ENCODE measurements at regions not wholly inside any gene's neighbourhood (a gene's known extent, or its start where the extent isn't known, plus 50 kb on each side); places are given as distances from the start of the nearest gene placed in this dataset.

DNA sequence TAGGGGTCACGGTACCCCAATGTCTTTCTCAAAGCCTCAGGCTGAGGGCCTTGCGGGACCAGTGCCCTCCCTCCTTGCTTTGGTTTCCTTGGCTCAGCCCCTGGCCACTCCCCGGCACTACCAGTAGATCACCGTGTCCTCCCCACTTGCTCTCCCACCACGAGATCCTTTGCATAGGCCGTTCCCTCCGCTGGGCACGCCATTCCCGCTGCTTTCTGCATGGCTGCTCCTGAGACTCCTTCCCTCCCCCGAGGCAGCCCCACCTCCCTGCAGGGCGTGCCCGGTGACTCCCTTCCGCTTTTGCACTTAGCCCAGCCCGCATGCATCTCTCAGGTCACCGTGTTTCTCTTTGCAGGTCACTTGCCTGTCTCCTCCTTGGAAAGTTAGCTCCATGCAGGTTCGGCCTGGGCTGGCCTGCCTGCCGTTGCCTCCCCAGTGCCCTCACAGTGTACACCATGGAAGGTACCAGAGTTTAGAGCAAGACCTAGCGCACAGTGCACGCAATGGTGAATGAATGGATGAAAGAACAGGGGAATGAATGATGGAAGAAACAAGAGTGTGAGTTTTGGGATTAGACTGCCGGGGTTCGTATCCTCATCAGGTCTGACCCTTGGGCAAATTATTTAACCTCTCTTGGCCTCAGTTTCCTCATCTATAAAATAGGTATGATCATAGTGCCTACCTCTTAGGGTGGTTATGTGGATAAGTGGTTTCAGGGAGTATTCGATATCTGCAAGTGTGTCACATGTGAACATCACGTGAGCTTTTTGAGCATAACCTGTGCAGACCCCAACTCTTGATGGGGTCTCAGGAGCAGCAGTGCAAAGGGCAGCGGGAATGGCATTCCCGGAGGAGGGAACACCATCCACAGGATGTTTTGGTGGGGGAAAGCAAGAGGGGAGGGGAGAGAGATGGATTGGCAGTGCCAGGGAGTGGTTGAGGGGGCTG lies 214.3 kb downstream of the C9orf50 start:
- Histone ChIP-seq H3K9ac (ENCODE audit: low read length) (peak overlapping the region; percentile 66), H2AFZ (ENCODE audit: low read depth, low read length, poor library complexity, severe bottlenecking) (no peak overlapping the region), H3K27me3 (ENCODE audit: insufficient read depth, low read length) (no peaks in the 10 kb centered on the region), H3K4me2 (ENCODE audit: low read length) (peak overlapping the region; percentile 80), H3K4me1 (ENCODE audit: control insufficient read depth in 1 of 2, insufficient read depth in 2 of 2, low read length in 2 of 2) (peaks cover 45 to 80% of the 10 kb centered on the region in 2 experiments), H4K20me1 (ENCODE audit: insufficient read depth) (no peaks in the 10 kb centered on the region), H3K9me2 (ENCODE audit: insufficient read depth) (no peaks in the 10 kb centered on the region), H3K4me3 (replicated peaks in 1 of 2; ENCODE audit: low read depth in 1 of 2, low read length in 2 of 2) (peak overlapping the region; percentile 47 to 62), H3K9me3 (ENCODE audit: control insufficient read depth in 1 of 2, insufficient read depth in 1 of 2, low read depth in 1 of 2, low read length in 2 of 2) (no peaks in the 10 kb centered on the region; a peak in 1 of 4 replicates), H3K79me2 (ENCODE audit: insufficient read depth, low read length) (peaks cover 8% of the 10 kb centered on the region; the same call in 1 of the 2 replicates), H3K27ac (ENCODE audit: low read depth, low read length) (peak overlapping the region; percentile 69), H3K36me3 (ENCODE audit: control insufficient read depth in 1 of 2, insufficient read depth in 2 of 2, low read length in 2 of 2) (no peaks in the 10 kb centered on the region)
- RAD21 ChIA-PET (ENCODE audit: low non-redundant PET in 1 of 2, low total read pairs in 2 of 2, uncharacterized antibody in 2 of 2, unreplicated experiment in 2 of 2), result no interaction called here
- BruUV-seq (replicated peaks), result TSS peak; percentile 97
- peak; percentile 88 for ATAC-seq
- TF ChIP-seq ZFX (IDR thresholded peaks at IDR 0.05) (no peak; the same call in 1 of the 2 replicates), TCF7L2 (IDR thresholded peaks at IDR 0.05; ENCODE audit: borderline replicate concordance, extremely low read depth, insufficient read depth, insufficient read length) (peak; percentile 2), SRF (IDR thresholded peaks at IDR 0.05; ENCODE audit: low read depth) (no peak), POLR2AphosphoS5 (IDR thresholded peaks at IDR 0.05; ENCODE audit: low read depth, low read length) (peak; percentile 87), EZH2 (IDR thresholded peaks at IDR 0.05) (no peak), POLR2A (IDR thresholded peaks at IDR 0.05; ENCODE audit: borderline replicate concordance, extremely low read depth, insufficient read depth, insufficient read length) (peak; percentile 80), YY1 (IDR thresholded peaks at IDR 0.05; ENCODE audit: extremely low read depth, insufficient replicate concordance, low read depth, low read length) (peak; percentile 85)
- peak; percentile 73 for DNase-seq (ENCODE audit: low read depth, low spot score)
- intact Hi-C loops (cut with micrococcal nuclease), result loop anchor here (5.0 kb wide), 2 partner anchors 64 to 206 kb away; no protein-coding TSS in a partner anchor
- CTCF ChIA-PET, result interaction anchor here (1.4 kb wide), 1 partner anchor 164 kb away, joined by 3 read pairs; no protein-coding TSS in a partner anchor
- POLR2A ChIA-PET, result interaction anchor here (0.9 to 1.3 kb wide), 4 partner anchors 76 to 90 kb away, joined by 3 read pairs; no protein-coding TSS in a partner anchor

DNA sequence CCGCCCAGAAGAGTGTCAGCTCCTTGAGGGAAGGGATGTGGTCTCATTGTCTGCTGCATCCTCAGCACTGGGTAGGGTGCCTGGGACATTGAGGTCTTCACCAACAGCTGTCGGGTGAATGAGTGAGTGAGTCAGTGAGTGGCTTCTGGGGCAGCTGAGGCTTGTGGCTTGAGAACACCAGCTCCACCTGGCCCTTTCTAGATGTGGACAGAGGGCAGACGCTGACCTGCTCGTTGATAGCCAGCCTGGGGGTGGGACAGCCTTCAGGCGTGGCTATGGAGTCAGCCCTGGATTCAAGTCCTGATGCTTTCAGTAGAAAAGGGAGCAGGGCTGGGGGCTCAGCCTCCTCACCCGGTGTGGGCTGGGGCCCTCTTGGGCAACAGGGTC lies 215.1 kb downstream of the C9orf50 start:
- Histone ChIP-seq H3K27ac (ENCODE audit: low read depth, low read length) (peak overlapping the region; percentile 69), H3K9me3 (ENCODE audit: control insufficient read depth in 1 of 2, insufficient read depth in 1 of 2, low read depth in 1 of 2, low read length in 2 of 2) (no peaks in the 10 kb centered on the region; a peak in 1 of 4 replicates), H3K4me1 (ENCODE audit: control insufficient read depth in 1 of 2, insufficient read depth in 2 of 2, low read length in 2 of 2) (peaks cover 45 to 77% of the 10 kb centered on the region in 2 experiments), H3K4me2 (ENCODE audit: low read length) (peak overlapping the region; percentile 80), H3K79me2 (ENCODE audit: insufficient read depth, low read length) (peaks cover 8% of the 10 kb centered on the region; the same call in 1 of the 2 replicates), H2AFZ (ENCODE audit: low read depth, low read length, poor library complexity, severe bottlenecking) (no peak overlapping the region), H3K4me3 (replicated peaks in 1 of 2; ENCODE audit: low read depth in 1 of 2, low read length in 2 of 2) (peak overlapping the region; percentile 47 to 62), H3K9me2 (ENCODE audit: insufficient read depth) (no peaks in the 10 kb centered on the region), H3K27me3 (ENCODE audit: insufficient read depth, low read length) (no peaks in the 10 kb centered on the region), H3K36me3 (ENCODE audit: control insufficient read depth in 1 of 2, insufficient read depth in 2 of 2, low read length in 2 of 2) (no peaks in the 10 kb centered on the region), H4K20me1 (ENCODE audit: insufficient read depth) (no peaks in the 10 kb centered on the region), H3K9ac (ENCODE audit: low read length) (peak overlapping the region; percentile 66)
- intact Hi-C loops (cut with micrococcal nuclease), result loop anchor here (5.0 kb wide), 2 partner anchors 64 to 206 kb away; no protein-coding TSS in a partner anchor
- ATAC-seq, result peak; percentile 33
- ChIA-PET CTCF (interaction anchor here (1.4 kb wide), 1 partner anchor 165 kb away, joined by 3 read pairs; no protein-coding TSS in a partner anchor), RAD21 (ENCODE audit: low non-redundant PET in 1 of 2, low total read pairs in 2 of 2, uncharacterized antibody in 2 of 2, unreplicated experiment in 2 of 2) (no interaction called here), POLR2A (interaction anchor here (0.9 to 1.3 kb wide), 4 partner anchors 77 to 91 kb away, joined by 3 read pairs; no protein-coding TSS in a partner anchor)
- no peak for DNase-seq (ENCODE audit: low read depth, low spot score)
- TSS peak; percentile 93 for BruUV-seq (replicated peaks)
- no peak for TF ChIP-seq FOSL1 (IDR thresholded peaks at IDR 0.05; ENCODE audit: low read depth)
- TF ChIP-seq POLR2A (IDR thresholded peaks at IDR 0.05; ENCODE audit: borderline replicate concordance, extremely low read depth, insufficient read depth, insufficient read length), result no peak
- TF ChIP-seq EZH2phosphoT487 (IDR thresholded peaks at IDR 0.05; ENCODE audit: borderline replicate concordance), result no peak
- no peak for TF ChIP-seq ZFX (IDR thresholded peaks at IDR 0.05)
- no peak for TF ChIP-seq ELF1 (IDR thresholded peaks at IDR 0.05; ENCODE audit: borderline replicate concordance, low read depth)
- TF ChIP-seq YY1 (IDR thresholded peaks at IDR 0.05; ENCODE audit: extremely low read depth, insufficient replicate concordance, low read depth, low read length), result no peak
- TF ChIP-seq SP1 (IDR thresholded peaks at IDR 0.05; ENCODE audit: low read depth), result no peak
- TF ChIP-seq EZH2 (IDR thresholded peaks at IDR 0.05), result no peak
- TF ChIP-seq, protein P1, sequence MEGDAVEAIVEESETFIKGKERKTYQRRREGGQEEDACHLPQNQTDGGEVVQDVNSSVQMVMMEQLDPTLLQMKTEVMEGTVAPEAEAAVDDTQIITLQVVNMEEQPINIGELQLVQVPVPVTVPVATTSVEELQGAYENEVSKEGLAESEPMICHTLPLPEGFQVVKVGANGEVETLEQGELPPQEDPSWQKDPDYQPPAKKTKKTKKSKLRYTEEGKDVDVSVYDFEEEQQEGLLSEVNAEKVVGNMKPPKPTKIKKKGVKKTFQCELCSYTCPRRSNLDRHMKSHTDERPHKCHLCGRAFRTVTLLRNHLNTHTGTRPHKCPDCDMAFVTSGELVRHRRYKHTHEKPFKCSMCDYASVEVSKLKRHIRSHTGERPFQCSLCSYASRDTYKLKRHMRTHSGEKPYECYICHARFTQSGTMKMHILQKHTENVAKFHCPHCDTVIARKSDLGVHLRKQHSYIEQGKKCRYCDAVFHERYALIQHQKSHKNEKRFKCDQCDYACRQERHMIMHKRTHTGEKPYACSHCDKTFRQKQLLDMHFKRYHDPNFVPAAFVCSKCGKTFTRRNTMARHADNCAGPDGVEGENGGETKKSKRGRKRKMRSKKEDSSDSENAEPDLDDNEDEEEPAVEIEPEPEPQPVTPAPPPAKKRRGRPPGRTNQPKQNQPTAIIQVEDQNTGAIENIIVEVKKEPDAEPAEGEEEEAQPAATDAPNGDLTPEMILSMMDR (IDR thresholded peaks at IDR 0.05 in 2 of 3, conservative IDR thresholded peaks at IDR 0.05 in 1 of 3; ENCODE audit: borderline replicate concordance in 1 of 3, insufficient read depth in 1 of 3, low read depth in 2 of 3, low read length in 2 of 3), result no peak
- TF ChIP-seq, protein P2, sequence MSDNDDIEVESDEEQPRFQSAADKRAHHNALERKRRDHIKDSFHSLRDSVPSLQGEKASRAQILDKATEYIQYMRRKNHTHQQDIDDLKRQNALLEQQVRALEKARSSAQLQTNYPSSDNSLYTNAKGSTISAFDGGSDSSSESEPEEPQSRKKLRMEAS (IDR thresholded peaks at IDR 0.05), result no peak
- TF ChIP-seq, protein P3, sequence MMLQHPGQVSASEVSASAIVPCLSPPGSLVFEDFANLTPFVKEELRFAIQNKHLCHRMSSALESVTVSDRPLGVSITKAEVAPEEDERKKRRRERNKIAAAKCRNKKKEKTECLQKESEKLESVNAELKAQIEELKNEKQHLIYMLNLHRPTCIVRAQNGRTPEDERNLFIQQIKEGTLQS (IDR thresholded peaks at IDR 0.05), result no peak
- no peak for TF ChIP-seq CBX3 (IDR thresholded peaks at IDR 0.05; ENCODE audit: low read depth)
- TF ChIP-seq ZNF274 (IDR thresholded peaks at IDR 0.05; ENCODE audit: low read depth, low read length), result no peak
